Fibroblast of the aortic adventitia (primary cell): ENCODE measurements at regions not wholly inside any gene's neighbourhood (a gene's known extent, or its start where the extent isn't known, plus 50 kb on each side); places are given as distances from the start of the nearest gene placed in this dataset.

ENCODE experiments used
- DNase-seq: peaks from one replicate; pipeline ENCODE4 v3.0.0-alpha.2; 2010; ENCODE audit warnings: low read depth
- H3K4me3 ChIP-seq: 2 replicates; pipeline ENCODE4 v1.5.1; 2011; ENCODE audit warnings: low read depth, mild to moderate bottlenecking, control low read depth, low read length, moderate library complexity
- TF ChIP-seq, protein P1 (sequence below): IDR thresholded peaks from 2 replicates; pipeline ENCODE4 v1.5.1; 2011; ENCODE audit warnings: mild to moderate bottlenecking, low read length, control low read depth, inconsistent platforms; ENCODE audit not compliant: insufficient read depth

DNA sequence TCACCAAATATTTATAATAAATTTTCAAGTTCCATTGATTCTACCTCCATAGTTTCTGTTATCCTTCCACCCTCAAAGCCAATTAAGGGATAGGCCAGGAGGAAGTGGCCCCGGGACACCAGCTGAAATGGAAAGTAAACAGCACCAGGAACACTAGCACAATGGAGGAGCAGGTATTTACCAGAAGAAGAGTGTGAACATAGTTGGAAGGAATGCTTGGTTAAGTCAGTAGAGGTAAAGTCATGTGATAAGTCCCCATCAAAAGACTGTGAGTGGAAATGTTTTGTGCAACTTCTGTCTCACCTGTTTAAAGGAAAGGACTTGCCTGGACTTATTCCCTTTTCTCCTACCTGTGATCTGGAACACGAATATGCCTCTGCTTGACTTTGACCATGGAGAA is 146.7 kb upstream of the RAI14 start:
- no peak overlapping the region for H3K4me3 ChIP-seq
- DNase-seq, result no peak
- TF ChIP-seq, protein P1, sequence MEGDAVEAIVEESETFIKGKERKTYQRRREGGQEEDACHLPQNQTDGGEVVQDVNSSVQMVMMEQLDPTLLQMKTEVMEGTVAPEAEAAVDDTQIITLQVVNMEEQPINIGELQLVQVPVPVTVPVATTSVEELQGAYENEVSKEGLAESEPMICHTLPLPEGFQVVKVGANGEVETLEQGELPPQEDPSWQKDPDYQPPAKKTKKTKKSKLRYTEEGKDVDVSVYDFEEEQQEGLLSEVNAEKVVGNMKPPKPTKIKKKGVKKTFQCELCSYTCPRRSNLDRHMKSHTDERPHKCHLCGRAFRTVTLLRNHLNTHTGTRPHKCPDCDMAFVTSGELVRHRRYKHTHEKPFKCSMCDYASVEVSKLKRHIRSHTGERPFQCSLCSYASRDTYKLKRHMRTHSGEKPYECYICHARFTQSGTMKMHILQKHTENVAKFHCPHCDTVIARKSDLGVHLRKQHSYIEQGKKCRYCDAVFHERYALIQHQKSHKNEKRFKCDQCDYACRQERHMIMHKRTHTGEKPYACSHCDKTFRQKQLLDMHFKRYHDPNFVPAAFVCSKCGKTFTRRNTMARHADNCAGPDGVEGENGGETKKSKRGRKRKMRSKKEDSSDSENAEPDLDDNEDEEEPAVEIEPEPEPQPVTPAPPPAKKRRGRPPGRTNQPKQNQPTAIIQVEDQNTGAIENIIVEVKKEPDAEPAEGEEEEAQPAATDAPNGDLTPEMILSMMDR, result no peak

DNA sequence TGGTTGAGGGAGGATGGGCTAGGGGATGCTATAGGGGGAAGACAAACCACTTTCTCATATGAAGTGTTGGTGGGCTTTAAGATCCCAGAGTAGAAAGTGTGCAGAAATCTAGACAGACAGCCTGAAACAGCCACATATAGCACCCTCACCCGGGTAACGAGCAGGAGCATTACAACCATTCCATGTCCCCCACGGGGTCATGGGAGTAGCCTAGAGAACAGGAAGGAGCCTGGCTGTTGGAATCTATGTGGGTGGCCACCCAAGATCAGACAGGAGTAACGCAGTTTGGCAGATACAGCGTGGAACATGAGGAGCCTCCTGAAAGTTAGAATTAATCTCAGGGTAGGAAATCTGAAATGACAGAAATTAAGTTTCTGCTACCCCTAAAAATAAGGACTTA is 146.1 kb upstream of the RAI14 start:
- no peak for DNase-seq
- no peak overlapping the region for H3K4me3 ChIP-seq
- TF ChIP-seq, protein P1, result no peak

DNA sequence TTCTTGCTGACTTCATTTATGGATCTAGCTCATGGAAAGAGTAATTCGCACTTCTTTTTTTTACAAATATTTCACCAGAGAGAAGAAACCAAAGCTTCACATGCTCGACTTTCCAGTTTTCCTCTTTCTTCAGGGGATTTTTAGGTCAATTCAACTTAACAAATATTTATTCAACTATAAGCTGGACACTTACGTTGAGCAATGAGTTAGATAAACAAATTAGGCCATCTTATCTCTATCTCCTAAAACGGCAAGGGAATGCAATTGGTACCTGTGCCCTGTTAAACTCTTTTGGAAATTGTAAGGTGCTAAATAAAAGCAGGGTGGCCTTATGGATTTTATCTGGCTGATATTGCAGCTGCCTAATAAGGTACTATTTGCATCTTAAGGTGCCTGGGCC is 145.1 kb upstream of the RAI14 start:
- TF ChIP-seq, protein P1, result no peak
- H3K4me3 ChIP-seq, result no peak overlapping the region
- no peak for DNase-seq

DNA sequence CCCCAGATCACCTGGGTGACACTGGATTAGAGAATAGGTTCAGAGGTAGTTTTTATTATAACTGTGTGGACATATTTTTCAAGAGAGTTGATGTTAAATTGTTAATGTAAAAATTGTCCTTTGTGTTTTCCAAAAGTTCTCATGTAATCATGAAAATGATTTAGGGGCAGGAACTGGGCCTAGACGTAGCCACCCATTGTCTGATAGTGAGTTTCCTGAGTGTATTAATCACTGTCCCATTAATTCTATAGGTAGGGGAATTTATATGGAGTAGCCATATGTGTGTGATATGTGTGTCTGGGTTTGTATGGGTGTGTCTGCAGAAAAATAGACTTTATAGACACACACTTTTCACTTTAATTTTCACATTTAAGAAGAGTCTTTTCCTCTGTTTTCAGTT is 144.6 kb upstream of the RAI14 start:
- TF ChIP-seq, protein P1, result no peak
- no peak for DNase-seq
- H3K4me3 ChIP-seq, result no peak overlapping the region

DNA sequence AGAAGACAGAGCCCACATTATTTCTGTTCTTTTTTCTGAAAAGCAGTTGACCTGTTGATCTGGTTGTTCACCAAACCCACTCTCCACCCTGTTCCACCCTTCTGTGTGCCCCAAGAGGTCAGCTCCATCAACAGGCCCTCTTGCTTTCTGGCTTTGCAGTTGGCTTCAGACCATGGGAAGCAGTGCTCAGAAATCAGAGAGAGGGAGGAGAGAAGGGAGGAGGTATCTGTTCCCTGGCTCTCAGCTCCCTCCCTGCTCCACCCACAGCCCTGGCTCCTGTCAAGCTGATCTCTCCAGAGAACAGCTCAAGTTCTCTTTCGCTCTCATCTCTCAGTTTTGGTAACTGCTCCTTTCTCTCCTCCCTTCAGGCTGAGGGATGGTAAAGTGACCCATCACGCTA is 144.2 kb upstream of the RAI14 start:
- peak; percentile 70 for DNase-seq
- no peak overlapping the region for H3K4me3 ChIP-seq
- TF ChIP-seq, protein P1, result no peak

DNA sequence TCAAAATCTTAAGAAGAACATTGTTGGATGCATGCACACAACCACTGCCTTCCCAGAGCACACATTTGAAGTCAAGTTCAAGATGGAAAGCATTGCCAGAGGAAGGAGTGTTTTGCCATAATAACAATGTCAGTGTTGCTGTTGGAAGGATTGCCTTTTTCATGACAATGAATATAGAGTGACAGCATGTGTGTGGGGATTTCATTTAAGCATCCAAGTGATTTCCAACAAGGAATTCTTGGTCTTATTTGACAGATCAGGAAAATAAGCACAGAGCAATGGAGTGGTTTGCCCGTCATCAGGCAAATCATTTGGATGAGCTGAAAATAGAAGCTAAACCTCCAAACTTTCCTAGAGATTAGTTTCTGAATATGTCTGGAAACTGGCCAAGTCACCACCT is 140.0 kb upstream of the RAI14 start:
- TF ChIP-seq, protein P1, result no peak
- no peak for DNase-seq
- no peak overlapping the region for H3K4me3 ChIP-seq

DNA sequence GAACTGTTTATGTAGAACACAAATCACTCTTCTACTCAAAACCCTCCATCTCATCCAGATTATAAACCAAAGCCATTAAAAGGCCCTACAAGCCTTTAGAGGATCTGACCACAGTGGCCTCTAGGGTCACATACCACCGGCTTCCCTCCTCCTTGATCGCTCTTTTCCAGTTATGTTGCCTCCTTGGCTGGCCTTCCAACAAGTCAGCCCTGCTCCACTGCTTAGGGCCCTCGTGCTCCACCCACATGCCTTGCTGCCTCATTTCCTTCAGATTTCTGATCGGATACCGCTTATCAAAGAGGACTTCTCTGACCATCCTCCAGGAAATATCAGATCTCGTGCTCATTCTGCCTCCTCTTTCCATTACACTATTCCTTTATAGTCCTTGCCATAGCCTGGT is 139.4 kb upstream of the RAI14 start:
- no peak overlapping the region for H3K4me3 ChIP-seq
- TF ChIP-seq, protein P1, result no peak
- no peak for DNase-seq
